WTC11 (cell line): ENCODE measurements at regions not wholly inside any gene's neighbourhood (a gene's known extent, or its start where the extent isn't known, plus 50 kb on each side); places are given as distances from the start of the nearest gene placed in this dataset.

Source experiments
- ATAC-seq: fragments of 200-7000 bp; cut with Tn5 transposase; 2 replicates; pipeline ENCODE4 v1.10.0; 2021; ENCODE audit warnings: mild to moderate bottlenecking, moderate library complexity
- CTCF ChIA-PET: fragments of 300-600 bp; sonication (Branson Sonifier 250); formaldehyde crosslinking; loops from one replicate; lab custom pipeline; 2021; ENCODE audit warnings: antibody characterized with exemption; lab: Charles Lee
- POLR2A ChIA-PET: fragments of 350-600 bp; sonication (Branson Sonifier 250); formaldehyde crosslinking; loops from one replicate; lab custom pipeline; 2021; ENCODE audit warnings: antibody characterized with exemption; lab: Charles Lee
- DNase-seq: peaks from one replicate; pipeline ENCODE4 v3.0.0; 2021; ENCODE audit warnings: low spot score
- H3K27ac Mint-ChIP-seq: 2 replicates; pipeline ENCODE4 v1.8.0; 2021; ENCODE audit warnings: mixed read lengths
- H3K27me3 Mint-ChIP-seq: 2 replicates; pipeline ENCODE4 v1.8.0; 2021; ENCODE audit warnings: low read depth, mild to moderate bottlenecking, moderate library complexity, mixed read lengths
- H3K36me3 Mint-ChIP-seq: 2 replicates; pipeline ENCODE4 v1.8.0; 2021; ENCODE audit warnings: mixed read lengths
- H3K4me1 Mint-ChIP-seq: 2 replicates; pipeline ENCODE4 v1.8.0; 2022; ENCODE audit warnings: mixed read lengths
- H3K4me3 Mint-ChIP-seq: 2 replicates; pipeline ENCODE4 v1.8.0; 2021; ENCODE audit warnings: mild to moderate bottlenecking, moderate library complexity, mixed read lengths
- H3K9me3 Mint-ChIP-seq: 2 replicates; pipeline ENCODE4 v1.8.0; 2021; ENCODE audit warnings: mixed read lengths
- ETV6 ChIP-seq: sonication (generic); formaldehyde crosslinking; IDR thresholded peaks from 2 replicates; pipeline ENCODE4 v1.8.1; 2022; ENCODE audit warnings: mild to moderate bottlenecking, missing genetic modification reagents
- FOXP1 ChIP-seq: sonication (generic); formaldehyde crosslinking; IDR thresholded peaks from 2 replicates; pipeline ENCODE4 v1.8.0; 2022; ENCODE audit warnings: missing genetic modification reagents, mild to moderate bottlenecking, moderate library complexity, borderline replicate concordance
- KAT7 ChIP-seq: sonication (generic); formaldehyde crosslinking; IDR thresholded peaks from 2 replicates; pipeline ENCODE4 v1.8.1; 2023; ENCODE audit warnings: missing genetic modification reagents, mild to moderate bottlenecking, borderline replicate concordance
- MAX ChIP-seq: sonication (generic); formaldehyde crosslinking; IDR thresholded peaks from 2 replicates; pipeline ENCODE4 v1.8.0; 2022; ENCODE audit warnings: mild to moderate bottlenecking, missing genetic modification reagents
- NR3C1 ChIP-seq: sonication (generic); formaldehyde crosslinking; conservative IDR thresholded peaks from 2 replicates; pipeline ENCODE4 v1.8.1; 2023; ENCODE audit warnings: low read depth, mild to moderate bottlenecking, missing genetic modification reagents
- PRDM15 ChIP-seq: sonication (generic); formaldehyde crosslinking; IDR thresholded peaks from 2 replicates; pipeline ENCODE4 v1.8.0; 2022; ENCODE audit warnings: missing genetic modification reagents
- SMAD3 ChIP-seq: sonication (generic); formaldehyde crosslinking; IDR thresholded peaks from 2 replicates; pipeline ENCODE4 v1.8.0; 2022; ENCODE audit warnings: missing genetic modification reagents, mild to moderate bottlenecking, borderline replicate concordance
- SMAD4 ChIP-seq: sonication (generic); formaldehyde crosslinking; IDR thresholded peaks from 2 replicates; pipeline ENCODE4 v1.8.0; 2022; ENCODE audit warnings: mild to moderate bottlenecking, missing genetic modification reagents
- TEAD4 ChIP-seq: sonication (generic); formaldehyde crosslinking; IDR thresholded peaks from 2 replicates; pipeline ENCODE4 v1.8.0; 2022; ENCODE audit warnings: mild to moderate bottlenecking, missing genetic modification reagents
- USF1 ChIP-seq: sonication (generic); formaldehyde crosslinking; IDR thresholded peaks from 2 replicates; pipeline ENCODE4 v1.8.0; 2022; ENCODE audit warnings: mild to moderate bottlenecking, missing genetic modification reagents
- USF2 ChIP-seq: sonication (generic); formaldehyde crosslinking; IDR thresholded peaks from 2 replicates; pipeline ENCODE4 v1.8.1; 2023; ENCODE audit warnings: mild to moderate bottlenecking, missing genetic modification reagents, moderate library complexity
- ZBTB43 ChIP-seq: sonication (generic); formaldehyde crosslinking; IDR thresholded peaks from 2 replicates; pipeline ENCODE4 v1.8.1; 2023; ENCODE audit warnings: mild to moderate bottlenecking, missing genetic modification reagents
- TF ChIP-seq, protein P1 (sequence below): sonication (generic); formaldehyde crosslinking; IDR thresholded peaks from 2 replicates; pipeline ENCODE4 v1.8.1; 2023; ENCODE audit warnings: mild to moderate bottlenecking, moderate library complexity, missing genetic modification reagents

GRCh38 chr13:105282406-105283285, 1252.8 kb downstream of the EFNB2 start (continued):
- TF ChIP-seq NR3C1 (CRISPR knock-in tag) (no peak), TEAD4 (CRISPR knock-in tag) (no peak), SMAD3 (CRISPR knock-in tag) (no peak), PRDM15 (CRISPR knock-in tag) (no peak), KAT7 (CRISPR knock-in tag) (no peak), USF2 (CRISPR knock-in tag) (no peak), ZBTB43 (no peak), SMAD4 (CRISPR knock-in tag) (no peak)

- H3K36me3 Mint-ChIP-seq, result no peaks in the 10 kb centered on the region
- ChIA-PET POLR2A (interaction anchor here (0.6 kb wide), 1 partner anchor 1175 kb away, joined by 3 read pairs; no protein-coding TSS in a partner anchor), CTCF (no interaction called here)
- ATAC-seq (peak; percentile 91), DNase-seq (peak; percentile 13)
- H3K4me3 Mint-ChIP-seq, result peak overlapping the region; percentile 30
- peaks cover 56% of the 10 kb centered on the region for H3K4me1 Mint-ChIP-seq
- peak overlapping the region; percentile 87 for H3K27ac Mint-ChIP-seq
- no peaks in the 10 kb centered on the region for H3K9me3 Mint-ChIP-seq
- H3K27me3 Mint-ChIP-seq, result no peaks in the 10 kb centered on the region
- TF ChIP-seq, protein P1, sequence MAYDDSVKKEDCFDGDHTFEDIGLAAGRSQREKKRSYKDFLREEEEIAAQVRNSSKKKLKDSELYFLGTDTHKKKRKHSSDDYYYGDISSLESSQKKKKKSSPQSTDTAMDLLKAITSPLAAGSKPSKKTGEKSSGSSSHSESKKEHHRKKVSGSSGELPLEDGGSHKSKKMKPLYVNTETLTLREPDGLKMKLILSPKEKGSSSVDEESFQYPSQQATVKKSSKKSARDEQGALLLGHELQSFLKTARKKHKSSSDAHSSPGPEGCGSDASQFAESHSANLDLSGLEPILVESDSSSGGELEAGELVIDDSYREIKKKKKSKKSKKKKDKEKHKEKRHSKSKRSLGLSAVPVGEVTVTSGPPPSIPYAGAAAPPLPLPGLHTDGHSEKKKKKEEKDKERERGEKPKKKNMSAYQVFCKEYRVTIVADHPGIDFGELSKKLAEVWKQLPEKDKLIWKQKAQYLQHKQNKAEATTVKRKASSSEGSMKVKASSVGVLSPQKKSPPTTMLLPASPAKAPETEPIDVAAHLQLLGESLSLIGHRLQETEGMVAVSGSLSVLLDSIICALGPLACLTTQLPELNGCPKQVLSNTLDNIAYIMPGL (CRISPR knock-in tag), result no peak
- TF ChIP-seq ETV6 (CRISPR knock-in tag), result peak; percentile 38; the same call in 1 of the 2 replicates
Measured at GRCh38 chr13:105278943-105279381, 1256.5 kb downstream of the EFNB2 start.

DNA sequence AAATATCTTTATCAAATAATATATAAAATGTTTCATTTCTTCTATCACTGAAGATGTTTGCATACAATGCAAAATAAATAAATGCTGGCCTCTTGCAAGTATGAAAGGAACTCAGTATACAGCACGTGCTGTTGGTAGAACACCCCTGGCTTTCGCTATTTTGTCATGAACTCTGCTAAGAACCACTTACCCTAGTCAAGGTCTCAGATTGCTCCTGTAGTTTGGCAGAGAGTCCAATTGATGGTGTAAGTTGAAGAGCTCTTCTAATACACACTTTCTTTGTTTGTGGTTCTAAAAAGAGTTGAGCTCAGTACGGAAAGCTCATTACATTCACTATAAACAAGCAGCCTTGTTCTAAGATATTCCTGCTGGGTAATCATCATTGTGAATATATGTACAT, 1258.9 kb downstream of the EFNB2 start:
- no peak for TF ChIP-seq MAX (CRISPR knock-in tag)
- TF ChIP-seq USF1 (CRISPR knock-in tag), result no peak
- no peak for TF ChIP-seq FOXP1 (CRISPR knock-in tag)
- TF ChIP-seq, all 79 proteins: peak for 0
- ChIA-PET CTCF (no interaction called here), POLR2A (no interaction called here)
- DNase-seq, result no peak
- peaks cover 37% of the 10 kb centered on the region for H3K4me1 Mint-ChIP-seq
- no peak for ATAC-seq
- no peaks in the 10 kb centered on the region for H3K9me3 Mint-ChIP-seq
- H3K36me3 Mint-ChIP-seq, result no peaks in the 10 kb centered on the region
- no peak overlapping the region for H3K4me3 Mint-ChIP-seq
- no peak overlapping the region for H3K27ac Mint-ChIP-seq
- no peaks in the 10 kb centered on the region for H3K27me3 Mint-ChIP-seq
